A204.1 (cell line): ENCODE measurements at regions not wholly inside any gene's neighbourhood (a gene's known extent, or its start where the extent isn't known, plus 50 kb on each side); places are given as distances from the start of the nearest gene placed in this dataset.

Experiments used
- FAIRE-seq: peaks from 2 replicates; lab custom pipeline; 2012; peaks lifted over from hg19 to GRCh38; lab: Jason Lieb, UNC

- no peak for FAIRE-seq
These were observed 1024.3 kb downstream of the BRD1 start for GRCh38 chr22:48803171-48803947.

- FAIRE-seq, result no peak
These were observed 1025.1 kb downstream of the BRD1 start for GRCh38 chr22:48802576-48802975.

DNA sequence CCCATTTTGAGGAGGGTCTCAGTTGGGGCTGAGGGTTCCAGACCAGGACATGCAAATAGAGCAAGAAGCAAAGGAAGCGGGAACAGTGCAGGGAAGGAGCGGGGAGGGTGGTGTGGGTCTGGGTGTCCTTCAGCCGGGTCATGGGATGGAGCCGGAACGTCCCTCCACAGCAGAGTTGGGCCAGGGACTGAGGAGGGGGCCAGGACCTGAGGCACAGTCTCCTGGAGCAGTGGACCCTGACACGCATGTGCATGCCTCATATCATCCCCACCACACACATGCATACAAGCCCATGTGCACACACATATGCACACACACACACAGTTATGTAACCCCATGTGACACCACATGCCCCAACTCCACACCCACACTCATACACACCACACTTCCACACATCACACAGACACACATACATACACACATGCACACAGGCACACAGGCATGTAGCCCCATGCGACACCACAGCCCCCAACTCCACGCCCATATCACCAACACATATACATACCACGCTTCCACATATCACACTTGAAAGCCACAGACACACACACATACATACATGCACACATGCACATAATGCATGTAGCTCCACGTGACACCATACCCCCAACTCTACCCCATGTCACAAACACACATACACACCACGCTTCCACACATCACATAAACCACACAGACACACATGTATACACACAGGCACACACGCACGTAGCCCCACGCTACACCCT is 1026.6 kb downstream of the BRD1 start:
- FAIRE-seq, result no peak

DNA sequence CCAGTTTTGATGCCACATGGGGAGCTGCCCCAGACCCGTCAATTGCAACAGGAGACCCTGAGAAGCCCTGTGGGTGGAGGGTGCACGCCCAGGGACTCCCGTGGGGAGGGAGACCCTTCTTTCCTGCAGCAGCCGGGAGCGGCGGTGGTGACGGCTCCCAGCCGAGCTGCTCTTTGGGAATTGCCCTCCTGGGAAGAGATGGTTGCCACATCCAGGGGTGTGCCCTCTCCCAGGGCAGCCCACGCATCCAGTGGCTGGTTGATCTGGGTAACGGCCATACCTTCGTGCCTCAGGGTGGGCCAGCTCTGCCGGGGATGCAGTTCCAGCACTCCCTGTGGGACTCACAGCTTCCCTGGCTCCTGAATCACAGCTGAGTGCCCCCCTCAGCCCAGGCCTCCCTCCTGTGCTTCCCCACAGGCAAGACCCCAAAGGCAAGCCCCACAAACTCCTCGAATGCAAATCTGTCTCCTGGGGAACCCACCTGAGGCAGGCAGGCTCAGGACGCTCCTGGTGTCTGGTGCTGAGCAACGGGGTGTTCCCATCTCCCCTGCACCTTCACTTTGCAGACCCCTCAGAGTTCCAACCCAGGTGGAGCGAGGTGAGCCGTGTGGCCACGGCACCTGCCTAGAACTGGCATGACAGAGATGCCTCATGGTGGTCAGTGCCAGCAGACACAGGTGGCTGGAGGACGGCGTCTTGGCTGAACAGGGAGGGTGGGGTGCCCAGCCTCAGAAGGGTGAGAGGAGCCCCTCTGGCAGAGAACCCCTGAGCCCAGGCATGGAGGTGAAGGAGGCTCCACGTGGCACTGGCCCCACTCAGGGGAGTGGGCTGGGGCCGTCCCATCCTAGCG is 1027.4 kb downstream of the BRD1 start:
- FAIRE-seq, result no peak

DNA sequence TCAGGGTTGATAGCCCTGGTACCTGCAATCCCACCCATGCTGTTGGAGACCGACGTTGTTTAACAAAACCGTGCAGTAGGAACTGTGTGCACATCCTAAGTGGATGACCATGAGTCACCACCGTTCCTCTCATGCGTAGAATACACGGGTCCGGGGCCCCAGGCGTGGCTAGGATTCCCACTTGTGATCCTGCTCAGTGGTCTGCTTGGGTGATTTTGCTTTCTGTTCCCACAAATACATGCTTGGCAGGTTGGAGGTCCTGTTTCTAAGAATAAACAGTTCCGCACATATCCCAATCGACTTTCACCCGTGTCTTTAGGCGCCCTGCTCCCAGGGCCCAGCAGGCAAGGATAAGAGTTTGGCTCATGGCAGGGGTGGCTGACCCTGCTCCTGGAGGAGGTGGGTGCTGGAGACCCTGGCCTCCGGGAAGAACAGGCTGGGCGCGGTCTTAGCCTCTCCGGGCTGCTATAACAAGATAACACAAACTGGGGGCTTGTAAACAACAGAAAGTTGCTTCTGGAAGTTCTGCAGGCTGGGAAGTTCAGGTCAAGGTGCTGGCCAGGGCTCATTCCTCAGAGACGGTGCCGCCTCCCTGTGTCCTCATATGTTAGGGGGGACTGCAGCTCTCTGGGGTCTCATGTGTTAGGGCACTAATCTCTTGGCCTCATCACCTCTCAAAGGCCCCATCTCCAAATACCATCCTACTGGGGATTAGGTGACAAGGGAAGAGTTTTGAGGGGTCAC is 1028.3 kb downstream of the BRD1 start:
- FAIRE-seq, result no peak

GRCh38 chr22:48798281-48799226 is 1029.1 kb downstream of the BRD1 start:
- FAIRE-seq, result no peak

DNA sequence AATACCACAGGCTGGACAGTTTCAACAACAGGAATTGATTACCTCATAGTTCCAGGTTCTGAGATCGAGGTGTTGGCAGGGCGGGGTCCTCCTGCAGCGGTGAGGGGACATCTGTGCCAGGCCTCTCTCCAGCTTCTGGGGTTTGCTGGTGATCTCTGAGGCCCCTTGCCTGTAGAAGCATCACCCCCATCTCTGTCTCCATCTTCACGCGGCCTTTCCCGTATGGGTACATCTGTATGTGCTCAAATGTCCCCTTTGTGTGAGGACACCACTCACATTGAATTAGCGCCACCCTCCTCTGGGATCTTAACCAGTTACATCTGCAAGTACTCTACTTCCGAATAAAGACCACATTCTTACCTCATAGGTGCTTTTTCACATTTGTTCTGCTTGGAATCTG is 1029.9 kb downstream of the BRD1 start:
- no peak for FAIRE-seq

DNA sequence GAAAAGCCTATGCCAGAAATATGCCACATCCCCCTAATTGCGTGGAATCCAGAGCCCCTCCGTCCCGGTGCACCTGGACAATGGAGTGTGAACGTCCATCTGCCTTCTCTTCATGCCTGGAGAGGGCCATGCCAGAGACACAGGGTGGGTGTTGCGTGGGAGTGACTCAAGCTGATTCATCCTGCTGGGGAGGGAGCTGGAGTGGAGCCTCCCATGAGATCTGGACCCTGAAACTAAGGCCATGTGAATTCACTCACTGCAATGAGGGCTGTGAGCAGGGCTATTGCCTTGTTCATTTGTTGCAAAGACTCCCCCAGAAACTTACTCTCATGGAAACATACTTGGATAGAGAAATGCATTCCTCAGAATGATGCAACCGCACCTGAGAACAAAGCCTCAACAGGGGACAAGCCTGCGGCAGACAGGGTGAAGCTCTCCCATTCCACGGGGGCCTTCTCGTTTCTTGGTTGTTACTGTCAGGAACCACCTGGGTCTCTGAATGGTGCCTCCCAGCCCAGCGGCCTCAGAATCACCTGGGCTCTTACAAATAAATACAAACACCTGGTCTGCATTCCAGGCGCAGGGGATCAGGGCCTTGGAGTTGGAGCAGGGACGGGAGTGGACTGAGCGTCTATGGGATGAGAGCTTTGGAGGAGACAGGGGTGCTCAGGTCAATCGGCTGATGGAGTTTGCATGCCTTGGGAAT is 1031.2 kb downstream of the BRD1 start:
- FAIRE-seq, result no peak

GRCh38 chr22:48795664-48796063 is 1032.0 kb downstream of the BRD1 start:
- FAIRE-seq, result no peak

DNA sequence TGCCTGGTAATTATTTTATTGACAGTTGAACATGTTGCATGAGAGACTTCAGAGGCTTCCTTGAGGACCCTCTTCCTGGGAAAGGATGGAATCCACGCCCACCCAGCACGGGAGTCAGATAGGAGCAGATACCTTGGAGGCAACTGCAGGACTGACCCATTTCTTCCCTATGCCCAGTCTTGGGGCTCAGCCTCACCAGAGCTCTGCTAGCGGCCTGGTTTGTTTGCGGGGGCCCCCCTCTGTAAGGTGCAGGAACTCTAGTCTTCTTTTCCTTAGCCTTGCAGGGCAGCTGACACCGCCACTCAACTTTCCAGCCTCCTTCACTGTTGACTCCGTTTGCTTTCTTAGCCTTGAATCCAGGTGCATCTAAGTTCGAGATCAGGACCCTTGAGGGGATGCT is 1032.8 kb downstream of the BRD1 start:
- FAIRE-seq, result no peak

- FAIRE-seq, result no peak
These were observed 1033.7 kb downstream of the BRD1 start for GRCh38 chr22:48793949-48794348.

DNA sequence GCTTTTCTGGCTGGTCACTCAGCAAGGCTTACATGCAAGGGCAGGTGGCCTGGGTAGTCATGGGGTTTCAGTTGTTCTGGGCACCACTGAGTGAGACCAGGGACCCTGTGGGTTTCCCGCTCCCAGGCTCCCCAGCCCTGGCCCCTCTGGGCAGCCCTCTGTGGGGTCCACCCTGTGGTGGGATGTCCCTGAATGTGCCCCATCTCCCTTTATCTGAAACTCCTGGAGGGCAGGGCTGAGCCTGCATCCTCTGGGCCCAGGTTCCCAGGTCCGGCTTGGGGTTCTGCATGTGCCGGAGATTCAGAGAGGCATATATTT is 1041.0 kb downstream of the BRD1 start:
- no peak for FAIRE-seq

DNA sequence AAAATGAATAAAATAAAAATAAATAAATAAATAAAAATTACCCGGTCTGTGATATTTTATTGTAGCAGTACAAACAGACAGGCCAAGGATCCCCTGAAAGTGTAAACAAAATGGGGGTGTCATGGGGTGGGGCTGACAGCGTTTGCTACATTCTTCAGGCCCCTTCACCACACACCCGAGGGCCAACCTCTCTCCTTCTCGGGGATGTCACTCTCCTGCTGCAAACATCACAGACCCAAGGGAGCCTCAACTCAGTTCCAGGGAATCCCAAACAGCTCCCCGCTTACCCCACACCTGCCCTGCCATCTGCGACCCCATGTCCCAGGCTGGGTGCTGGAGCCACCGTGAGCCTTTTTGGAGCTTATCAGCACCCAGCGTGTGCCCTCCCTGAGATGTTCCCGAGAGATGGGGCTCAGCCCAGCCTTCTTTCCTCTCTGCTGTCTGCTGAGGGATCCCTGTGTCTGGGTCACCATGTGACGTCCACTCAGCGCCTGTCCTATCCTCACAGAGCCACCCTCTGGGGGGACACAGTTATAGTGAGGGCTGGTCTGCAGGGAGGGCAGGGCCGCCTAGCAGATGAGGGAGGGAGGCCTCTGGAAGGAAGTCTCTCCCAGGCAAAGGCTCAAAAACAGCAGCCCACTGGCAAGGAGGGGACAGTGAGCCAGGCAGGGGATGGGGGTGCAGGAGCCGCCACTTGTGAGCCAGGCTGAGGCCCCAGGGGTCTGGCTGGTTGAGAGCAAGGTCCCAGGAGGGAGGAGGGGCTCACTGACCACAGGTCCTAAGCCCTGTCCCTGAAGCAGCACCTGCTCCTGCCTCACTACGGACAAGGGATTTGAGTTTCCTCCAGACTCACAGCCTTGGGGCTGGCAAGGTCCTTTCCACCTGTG is 1041.6 kb downstream of the BRD1 start:
- no peak for FAIRE-seq

DNA sequence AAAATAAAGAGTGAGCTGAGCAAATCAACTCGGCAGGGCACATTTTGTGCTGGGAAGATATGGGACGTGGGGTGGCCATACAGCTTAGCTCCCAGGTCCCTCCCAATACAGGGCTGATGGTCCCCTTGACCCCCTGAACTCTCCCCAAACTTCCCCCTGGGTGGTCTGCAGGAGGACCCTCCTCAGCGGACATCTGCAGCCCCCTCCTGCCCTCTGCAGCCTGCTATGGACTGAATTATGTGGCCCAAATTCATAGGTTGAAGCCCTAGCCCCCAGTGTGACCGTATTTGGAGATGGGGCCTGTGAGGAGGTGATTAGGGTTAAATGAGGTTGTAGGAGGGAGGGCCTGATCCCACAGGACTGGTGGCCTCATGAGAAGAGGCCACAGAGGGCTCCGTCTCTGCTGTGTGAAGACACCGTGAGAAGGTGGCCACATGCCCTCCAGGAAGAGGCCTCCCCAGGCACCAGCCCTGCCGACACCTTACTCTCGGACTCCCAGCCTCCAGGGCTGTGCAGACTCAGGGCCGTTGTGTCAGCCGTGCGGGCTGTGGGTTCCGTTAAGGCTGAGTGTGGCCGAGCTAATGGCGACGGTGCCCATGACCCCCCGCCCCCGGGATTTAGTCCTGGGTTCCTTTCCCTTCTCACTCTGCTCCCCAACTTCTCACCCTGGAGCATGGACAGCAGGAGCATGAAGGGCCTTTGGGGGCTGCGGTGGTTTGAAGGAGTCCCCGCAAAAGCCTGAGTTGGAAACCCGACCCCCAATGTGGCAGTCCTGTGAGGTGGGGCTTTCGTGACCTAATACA is 1042.8 kb downstream of the BRD1 start:
- FAIRE-seq, result no peak

DNA sequence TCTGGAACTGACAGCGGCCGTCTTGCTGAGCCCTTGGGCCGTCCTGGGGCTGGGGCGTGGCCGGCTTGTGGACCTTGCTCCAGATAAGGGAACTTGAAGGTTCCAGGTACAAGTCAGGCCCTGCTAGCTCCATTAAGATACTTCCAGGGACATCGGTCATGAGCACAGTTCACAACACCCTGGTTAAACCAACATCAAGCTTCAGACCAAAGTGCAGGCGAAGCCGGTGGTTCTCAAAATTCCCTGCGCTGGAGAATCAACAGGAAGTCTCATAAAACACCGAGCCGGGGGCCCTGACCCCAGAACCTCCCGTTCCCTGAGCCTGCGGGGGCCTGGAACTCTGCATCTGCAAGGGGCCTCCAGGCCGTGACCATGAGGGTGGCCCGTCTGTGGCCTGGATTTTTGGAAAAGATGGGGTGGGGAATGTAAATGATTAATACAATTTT is 1043.8 kb downstream of the BRD1 start:
- no peak for FAIRE-seq

DNA sequence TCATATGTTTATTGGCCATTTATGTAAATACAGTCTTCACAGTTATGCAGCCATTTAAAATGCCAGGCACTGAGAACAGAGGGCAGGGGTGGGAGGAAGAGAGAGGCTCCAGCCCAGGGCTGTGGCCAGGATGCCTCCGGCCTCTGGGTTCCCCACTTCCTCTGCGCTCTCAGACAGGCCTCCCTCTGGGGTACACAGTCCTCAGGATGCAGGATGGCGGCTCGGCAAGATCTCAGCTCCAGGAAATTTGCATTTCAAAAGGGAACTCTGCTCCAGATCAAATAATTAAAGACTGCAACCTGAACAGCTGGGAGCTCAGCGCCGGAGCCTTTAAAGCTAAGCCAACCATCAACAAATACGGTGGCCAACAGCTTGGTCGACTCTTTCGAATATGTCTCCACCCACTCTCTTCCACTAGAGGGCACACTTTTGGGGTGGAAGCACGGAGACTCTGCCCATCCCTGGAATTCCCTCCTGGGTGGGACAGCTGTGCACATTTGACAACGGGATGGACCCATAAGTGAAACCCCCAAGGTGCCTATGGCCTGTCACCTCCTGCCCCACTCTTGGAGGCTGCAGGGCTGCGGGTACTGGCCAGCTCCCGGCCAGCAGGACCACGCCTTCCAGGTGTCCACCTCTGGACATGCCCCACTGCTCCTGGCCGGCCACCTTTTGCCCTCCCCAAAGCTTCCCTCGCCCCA is 1044.7 kb downstream of the BRD1 start:
- no peak for FAIRE-seq

GRCh38 chr22:48782326-48782725 is 1045.3 kb downstream of the BRD1 start:
- no peak for FAIRE-seq

- FAIRE-seq, result no peak
These were observed 1045.8 kb downstream of the BRD1 start for GRCh38 chr22:48781868-48782267.
